AG04449 (cell line): ENCODE measurements at regions not wholly inside any gene's neighbourhood (a gene's known extent, or its start where the extent isn't known, plus 50 kb on each side); places are given as distances from the start of the nearest gene placed in this dataset.
"Not testable (repeated sequence)": the region's sequence is repeated elsewhere in the genome, so short reads cannot be mapped to it uniquely, and the experiment has no call there.

ENCODE experiments used
- CTCF ChIA-PET: fragments of 350-600 bp; formaldehyde crosslinking; extraction: SDS; loops from one replicate; lab custom pipeline; 2021; ENCODE audit warnings: antibody characterized with exemption; lab: Yijun Ruan, JAX
- POLR2A ChIA-PET: fragments of 400-600, 350-600 bp; formaldehyde crosslinking; extraction: SDS; loops from one replicate; lab custom pipeline; 2020; ENCODE audit warnings: antibody characterized with exemption, inconsistent platforms; lab: Yijun Ruan, JAX
- DNase-seq: peaks from one replicate; pipeline ENCODE4 v3.0.0-alpha.2; 2010; ENCODE audit warnings: low read depth, low spot score
- H3K4me3 ChIP-seq: 2 replicates; pipeline ENCODE4 v1.5.1; 2011; ENCODE audit warnings: low read depth, mild to moderate bottlenecking, control low read depth, low read length
- TF ChIP-seq, protein P1 (sequence below): IDR thresholded peaks from one replicate; pipeline ENCODE4 v1.5.1; 2011; ENCODE audit warnings: mild to moderate bottlenecking, moderate library complexity, low read length, control low read depth, inconsistent platforms; ENCODE audit not compliant: insufficient read depth; ENCODE audit errors: missing control alignments

DNA sequence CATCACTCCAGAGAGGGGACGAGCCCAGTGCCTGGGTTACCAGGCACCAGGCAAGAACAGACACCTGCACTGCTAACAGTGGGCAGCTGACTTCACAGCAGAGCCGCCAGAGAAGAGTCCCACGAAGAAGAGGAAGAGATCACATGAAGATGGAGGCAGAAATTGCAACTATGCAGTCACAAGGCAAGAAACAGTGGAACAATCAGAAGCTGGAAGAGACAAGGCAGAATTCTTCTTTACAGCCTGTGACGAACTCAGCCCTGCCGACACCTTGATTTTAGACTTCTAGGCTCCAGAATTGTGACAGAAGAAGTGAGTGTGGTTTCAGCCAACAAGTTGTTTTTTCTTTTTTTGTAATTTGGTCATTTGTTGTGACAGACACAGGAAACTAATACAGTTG is 59.2 kb downstream of the IL12A start:
- POLR2A ChIA-PET: no interaction called here

DNA sequence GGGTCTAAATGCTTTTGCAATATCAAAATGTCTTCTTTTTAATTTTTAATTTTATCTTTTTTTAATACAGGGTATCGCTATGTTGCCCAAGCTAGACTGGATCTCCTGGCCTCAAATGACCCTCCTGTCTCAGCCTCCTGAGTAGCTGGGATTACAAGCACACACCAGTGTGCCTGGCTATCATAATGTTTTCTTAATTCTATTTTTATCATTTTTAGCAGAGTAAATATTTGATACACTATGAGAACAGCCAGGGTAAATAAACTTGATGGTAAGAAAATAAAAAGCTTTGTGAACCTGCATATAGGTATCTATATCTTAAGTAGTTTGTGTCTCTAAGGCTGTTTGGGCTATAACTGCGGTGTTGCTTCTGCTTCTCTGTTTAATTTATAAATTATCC is 60.4 kb downstream of the IL12A start:
- POLR2A ChIA-PET: no interaction called here
- TF ChIP-seq, protein P1, sequence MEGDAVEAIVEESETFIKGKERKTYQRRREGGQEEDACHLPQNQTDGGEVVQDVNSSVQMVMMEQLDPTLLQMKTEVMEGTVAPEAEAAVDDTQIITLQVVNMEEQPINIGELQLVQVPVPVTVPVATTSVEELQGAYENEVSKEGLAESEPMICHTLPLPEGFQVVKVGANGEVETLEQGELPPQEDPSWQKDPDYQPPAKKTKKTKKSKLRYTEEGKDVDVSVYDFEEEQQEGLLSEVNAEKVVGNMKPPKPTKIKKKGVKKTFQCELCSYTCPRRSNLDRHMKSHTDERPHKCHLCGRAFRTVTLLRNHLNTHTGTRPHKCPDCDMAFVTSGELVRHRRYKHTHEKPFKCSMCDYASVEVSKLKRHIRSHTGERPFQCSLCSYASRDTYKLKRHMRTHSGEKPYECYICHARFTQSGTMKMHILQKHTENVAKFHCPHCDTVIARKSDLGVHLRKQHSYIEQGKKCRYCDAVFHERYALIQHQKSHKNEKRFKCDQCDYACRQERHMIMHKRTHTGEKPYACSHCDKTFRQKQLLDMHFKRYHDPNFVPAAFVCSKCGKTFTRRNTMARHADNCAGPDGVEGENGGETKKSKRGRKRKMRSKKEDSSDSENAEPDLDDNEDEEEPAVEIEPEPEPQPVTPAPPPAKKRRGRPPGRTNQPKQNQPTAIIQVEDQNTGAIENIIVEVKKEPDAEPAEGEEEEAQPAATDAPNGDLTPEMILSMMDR: no peak
- CTCF ChIA-PET: interaction anchor here (1.0 to 1.3 kb wide), 3 partner anchors 17 to 164 kb away, joined by 3 to 6 read pairs (median 3); no protein-coding TSS in a partner anchor
- DNase-seq: no peak
- H3K4me3 ChIP-seq: no peak overlapping the region

More for the DNA sequence above, 59.2 kb downstream of the IL12A start:
- CTCF ChIA-PET: no interaction called here
- TF ChIP-seq, protein P1: no peak
- DNase-seq: no peak
- no peak overlapping the region for H3K4me3 ChIP-seq

DNA sequence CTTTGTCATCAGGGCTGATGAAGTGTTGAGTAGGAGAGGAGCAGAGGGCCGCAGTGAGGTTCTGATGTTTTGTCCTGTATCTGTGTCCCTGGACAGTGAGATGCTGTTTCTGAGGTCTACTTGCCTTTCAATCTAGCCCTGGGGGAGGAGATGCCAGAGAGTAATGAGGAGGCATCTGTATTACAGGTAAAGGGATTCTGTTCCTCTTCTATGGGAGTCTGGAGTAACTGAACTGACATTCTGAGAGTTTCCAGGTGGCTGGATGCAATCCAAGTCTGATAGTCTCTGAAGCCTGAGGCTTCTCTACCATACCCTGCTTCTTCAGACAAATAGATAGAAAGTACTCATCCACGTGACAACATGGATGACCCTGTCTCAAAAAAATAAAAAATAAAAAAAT is 60.9 kb downstream of the IL12A start:
- TF ChIP-seq, protein P1: no peak
- ChIA-PET CTCF (interaction anchor here (1.3 to 4.7 kb wide), 2 partner anchors 17 to 23 kb away, joined by 3 to 18 read pairs; no protein-coding TSS in a partner anchor), POLR2A (no interaction called here)
- no peak for DNase-seq
- no peak overlapping the region for H3K4me3 ChIP-seq

DNA sequence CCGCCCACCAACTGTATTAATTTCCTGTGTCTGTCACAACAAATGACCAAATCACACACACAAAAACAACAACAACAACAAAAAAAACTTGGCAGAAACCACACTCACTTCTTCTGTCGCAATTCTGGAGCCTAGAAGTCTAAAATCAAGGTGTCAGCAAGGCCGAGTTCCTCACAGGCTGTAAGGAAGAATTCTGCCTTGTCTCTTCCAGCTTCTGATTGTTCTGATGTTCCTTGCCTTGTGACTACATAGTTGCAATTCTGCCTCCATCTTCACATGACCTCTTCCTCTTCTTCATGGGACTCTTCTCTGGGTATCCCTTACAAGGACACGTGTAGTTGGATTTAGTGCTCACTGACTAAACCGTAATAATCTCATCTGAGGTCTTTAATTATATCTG is 61.4 kb downstream of the IL12A start:
- POLR2A ChIA-PET: no interaction called here
- TF ChIP-seq, protein P1: no peak
- no peak for DNase-seq
- CTCF ChIA-PET: interaction anchor here (4.7 kb wide), 1 partner anchor 17 kb away, joined by 18 read pairs; no protein-coding TSS in a partner anchor
- H3K4me3 ChIP-seq: no peak overlapping the region

DNA sequence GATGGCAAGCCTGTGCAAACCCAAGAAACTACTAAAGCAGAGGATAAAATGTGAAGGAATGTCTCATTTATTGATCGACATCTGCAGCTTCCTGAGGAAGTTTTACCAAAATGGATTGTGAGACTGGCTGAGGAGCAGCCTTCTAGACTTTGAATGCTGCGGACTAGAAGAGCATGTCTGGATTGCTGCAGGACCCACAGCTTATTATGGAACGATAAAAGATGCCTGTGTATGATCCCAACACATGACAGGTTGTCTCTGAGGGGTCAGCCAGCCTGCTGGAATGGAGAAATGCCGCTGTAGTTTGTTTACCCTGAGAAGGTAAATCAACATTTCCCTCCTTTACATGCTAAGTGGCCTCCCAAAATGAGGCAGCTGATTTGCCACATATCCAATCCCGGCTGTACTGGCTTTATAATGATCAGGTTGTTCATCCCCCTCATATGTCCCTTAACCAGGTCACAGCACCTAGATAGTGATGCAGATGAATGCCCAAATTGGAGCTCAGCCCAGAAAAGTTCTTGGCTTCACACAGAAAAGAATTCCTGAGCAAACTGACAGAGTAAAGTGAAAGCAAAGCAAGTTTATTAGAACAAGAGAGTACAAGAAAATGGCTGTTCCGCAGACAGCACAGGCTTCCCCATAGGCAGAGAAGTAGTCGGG is 63.9 kb downstream of the IL12A start:
- H3K4me3 ChIP-seq: no peak overlapping the region
- DNase-seq: no peak
- ChIA-PET POLR2A (no interaction called here), CTCF (interaction anchor here (4.7 kb wide), 1 partner anchor 20 kb away, joined by 18 read pairs; no protein-coding TSS in a partner anchor)
- TF ChIP-seq, protein P1: no peak

DNA sequence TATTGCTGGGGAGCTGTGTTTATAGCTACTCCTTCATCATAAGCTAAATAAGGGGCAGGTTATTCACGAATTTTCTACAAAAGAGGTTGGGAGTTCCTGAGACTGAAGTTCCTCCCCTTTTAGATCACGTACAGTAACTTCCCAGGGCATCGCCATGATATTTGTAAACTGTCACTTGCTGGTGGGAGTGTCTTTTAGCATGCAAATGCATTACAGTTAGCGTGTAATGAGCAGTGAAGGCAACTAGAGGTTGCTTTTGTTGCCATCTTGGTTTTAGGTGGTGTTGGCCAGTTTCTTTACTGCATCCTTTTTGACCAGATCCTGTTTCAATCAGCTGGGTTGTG is 64.4 kb downstream of the IL12A start:
- CTCF ChIA-PET: interaction anchor here (4.7 kb wide), 1 partner anchor 20 kb away, joined by 18 read pairs; no protein-coding TSS in a partner anchor
- no peak overlapping the region for H3K4me3 ChIP-seq
- TF ChIP-seq, protein P1: no peak
- DNase-seq: no peak
- POLR2A ChIA-PET: no interaction called here

DNA sequence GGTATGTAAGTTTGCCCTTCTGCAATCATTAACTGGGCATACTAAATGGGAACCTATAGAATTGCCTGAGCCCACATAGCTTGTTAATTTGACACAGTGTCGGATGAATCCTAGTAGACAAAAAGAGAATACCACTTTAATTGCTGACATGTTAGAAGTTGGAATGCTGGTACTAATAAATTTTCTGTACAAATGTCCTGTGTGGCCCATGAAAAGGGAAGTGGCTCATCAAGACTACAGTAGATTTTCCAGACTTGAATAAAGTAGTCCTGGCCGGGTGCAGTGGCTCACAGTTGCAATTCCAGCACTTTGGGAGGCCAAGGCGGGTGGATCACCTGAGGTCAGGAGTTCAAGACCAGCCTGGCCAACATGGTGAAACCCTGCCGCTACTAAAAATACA is 66.2 kb downstream of the IL12A start:
- H3K4me3 ChIP-seq, POLR2A ChIA-PET, DNase-seq, CTCF ChIA-PET: not testable (repeated sequence)
